GM18507 (cell line): ENCODE measurements at regions not wholly inside any gene's neighbourhood (a gene's known extent, or its start where the extent isn't known, plus 50 kb on each side); places are given as distances from the start of the nearest gene placed in this dataset.
A peak's percentile ranks its signal among the peaks of the same experiment; 100 is the strongest.

Experiments
- DNase-seq: peaks from one replicate; pipeline ENCODE4 v3.0.0; 2011; ENCODE audit warnings: low read depth; ENCODE audit not compliant: insufficient read length; ENCODE audit errors: extremely low spot score
- FAIRE-seq: peaks from 2 replicates; lab custom pipeline; 2011; peaks lifted over from hg19 to GRCh38; lab: Jason Lieb, UNC

GRCh38 chr1:208842451-208842850 lies 598.3 kb upstream of the PLXNA2 start:
- no peak for FAIRE-seq
- DNase-seq, result no peak

DNA sequence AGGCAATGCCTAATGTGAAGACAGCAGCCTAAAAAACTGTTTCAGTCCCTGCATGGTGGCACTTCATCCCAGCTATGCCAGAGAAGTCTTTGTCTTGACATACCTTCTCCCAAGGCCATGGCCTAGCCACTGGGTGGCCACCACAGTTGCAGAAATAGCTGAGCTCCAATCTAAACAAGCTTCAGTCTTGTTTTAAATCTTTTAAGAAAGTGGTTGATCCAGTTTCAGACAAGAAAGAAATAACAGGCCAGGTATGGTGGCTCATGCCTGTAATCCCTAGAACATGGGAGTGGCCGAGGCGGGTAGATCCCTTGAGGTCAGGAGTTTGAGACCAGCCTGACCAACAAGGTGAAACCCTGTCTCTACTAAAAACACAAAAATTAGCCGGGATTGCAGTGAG lies 600.0 kb upstream of the PLXNA2 start:
- DNase-seq (no peak), FAIRE-seq (no peak)

DNA sequence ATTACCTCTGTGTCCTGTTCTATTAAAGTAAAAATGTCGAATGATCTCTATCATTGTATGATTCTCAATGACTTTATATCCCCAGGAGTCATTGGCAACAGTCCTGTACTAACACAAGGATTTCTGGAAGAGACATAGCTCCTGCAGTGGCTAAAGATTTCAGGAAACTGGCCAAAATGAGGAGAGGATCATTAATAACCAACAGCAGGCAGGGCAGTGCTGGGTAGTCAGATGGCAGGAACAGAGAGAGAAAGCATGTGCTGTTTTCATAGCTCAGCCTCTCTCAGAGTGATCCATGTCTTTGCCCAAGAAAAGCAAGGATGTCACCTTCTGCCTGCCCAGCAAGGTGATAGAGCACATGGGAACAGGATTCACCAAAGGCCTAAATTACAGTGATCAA lies 604.7 kb upstream of the PLXNA2 start:
- FAIRE-seq, result no peak
- no peak for DNase-seq

DNA sequence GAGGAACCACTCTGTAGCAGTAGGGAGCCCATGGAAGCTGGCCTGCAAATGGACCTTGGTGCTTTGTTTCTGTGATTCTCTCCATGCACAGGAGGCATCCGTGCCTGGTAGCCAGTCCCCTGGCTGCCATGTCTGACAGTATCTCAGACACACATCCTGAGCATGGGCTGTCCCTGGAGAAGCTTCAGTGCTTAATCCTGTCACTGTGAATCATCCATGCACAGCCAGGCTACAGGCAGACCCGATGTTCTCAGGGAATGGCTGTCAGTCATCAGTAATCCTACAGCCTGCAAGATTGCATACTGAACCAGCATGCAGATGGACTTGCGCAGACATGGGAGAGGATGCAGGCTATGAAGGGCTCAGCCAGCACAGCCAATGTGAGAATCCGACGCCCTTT lies 606.3 kb upstream of the PLXNA2 start:
- FAIRE-seq, result no peak

DNA sequence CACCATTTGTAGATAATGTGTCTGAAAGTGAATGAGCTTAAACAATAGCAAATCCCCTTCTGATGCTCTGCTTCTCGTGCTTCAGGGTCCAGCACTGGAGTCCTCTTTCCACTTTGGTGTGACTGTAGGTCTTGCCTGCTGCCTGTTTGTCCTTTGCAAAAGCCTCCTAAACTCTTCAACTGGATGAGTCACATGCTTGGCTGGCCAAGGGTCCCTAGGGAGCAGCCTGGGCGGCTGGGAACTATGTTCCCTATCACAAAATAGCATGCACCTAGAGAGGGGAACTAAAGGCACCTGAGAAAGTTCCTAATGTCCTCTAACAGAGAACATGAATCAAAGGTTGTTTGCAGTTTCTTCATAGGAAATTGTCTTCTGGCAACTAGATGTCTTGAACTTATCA lies 607.2 kb upstream of the PLXNA2 start:
- FAIRE-seq, result no peak
- DNase-seq, result no peak

More for the DNA sequence above, 606.3 kb upstream of the PLXNA2 start:
- DNase-seq, result no peak

- FAIRE-seq (no peak), DNase-seq (no peak)
Measured at GRCh38 chr1:208852911-208853310, 608.7 kb upstream of the PLXNA2 start.

- peak; percentile 68 for FAIRE-seq
Measured at GRCh38 chr1:208855403-208855802, 611.2 kb upstream of the PLXNA2 start.

DNA sequence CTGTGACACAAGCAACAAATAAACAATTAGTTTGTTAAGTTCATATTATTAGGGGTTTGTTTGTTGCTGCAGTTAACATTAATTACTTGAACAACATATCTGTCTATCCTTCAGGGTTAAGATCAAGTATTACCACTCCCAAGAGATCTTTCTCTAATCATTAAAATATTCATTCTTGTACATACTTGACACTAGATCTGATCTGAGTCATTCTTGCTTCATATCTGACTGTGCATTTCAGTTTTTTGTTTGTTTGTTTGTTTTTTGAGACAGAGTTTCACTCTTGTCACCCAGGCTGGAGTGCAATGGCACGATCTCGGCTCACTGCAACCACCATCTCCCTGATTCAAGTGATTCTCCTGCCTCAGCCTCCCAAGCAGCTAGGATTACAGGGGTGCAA lies 613.3 kb upstream of the PLXNA2 start:
- no peak for DNase-seq
- FAIRE-seq, result no peak

More at GRCh38 chr1:208855403-208855802, 611.2 kb upstream of the PLXNA2 start:
- peak; percentile 17 for DNase-seq

DNA sequence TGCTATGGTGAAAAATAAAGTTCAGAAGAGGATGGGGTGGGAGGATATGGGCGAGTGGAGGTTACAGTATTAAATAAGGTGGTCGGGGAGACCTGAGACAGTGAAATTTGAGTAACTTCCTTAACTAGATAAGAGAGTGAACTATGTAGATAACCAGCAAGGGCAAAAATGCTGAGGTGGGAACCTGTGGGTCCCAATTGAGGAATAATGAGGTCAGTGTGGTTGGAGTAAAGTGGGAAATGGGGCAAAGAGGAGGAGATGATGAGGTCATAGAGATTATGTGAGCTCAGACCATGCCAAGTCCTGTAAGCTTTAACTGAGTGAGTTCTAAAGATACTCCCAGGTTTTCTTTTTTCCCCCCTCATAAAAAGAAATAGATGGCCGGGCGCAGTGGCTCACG lies 614.6 kb upstream of the PLXNA2 start:
- FAIRE-seq (no peak), DNase-seq (no peak)

DNA sequence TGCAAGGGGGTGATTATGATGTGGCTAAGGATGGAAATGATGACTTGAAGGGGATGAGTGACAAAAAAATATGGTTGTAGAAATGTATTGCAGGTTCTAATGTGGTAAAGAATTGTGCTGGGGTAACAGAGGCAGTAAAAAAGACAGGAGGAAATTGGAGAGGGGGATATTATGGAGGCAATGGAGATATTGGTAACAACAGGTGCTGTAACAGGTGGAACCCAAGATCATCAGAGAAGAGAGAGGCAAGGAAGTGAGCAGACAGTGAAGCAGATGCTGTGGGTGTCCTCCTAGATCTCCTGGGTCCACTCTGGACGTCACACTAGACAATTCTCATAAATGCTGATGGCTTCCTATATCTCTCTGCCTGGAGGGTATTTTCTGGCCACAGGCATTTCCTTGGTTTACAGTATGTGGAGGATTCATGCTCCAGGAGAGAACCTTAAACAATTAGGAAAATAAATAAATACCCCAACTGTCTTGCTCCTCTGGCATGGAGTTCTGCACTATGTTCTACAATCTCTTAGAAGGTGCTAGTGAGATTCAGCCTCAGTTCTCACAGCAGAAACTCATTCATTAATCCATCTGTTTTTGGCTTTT lies 620.3 kb upstream of the PLXNA2 start:
- DNase-seq (no peak), FAIRE-seq (no peak)

GRCh38 chr1:208866386-208866955 lies 622.3 kb upstream of the PLXNA2 start:
- DNase-seq, result no peak
- no peak for FAIRE-seq

DNA sequence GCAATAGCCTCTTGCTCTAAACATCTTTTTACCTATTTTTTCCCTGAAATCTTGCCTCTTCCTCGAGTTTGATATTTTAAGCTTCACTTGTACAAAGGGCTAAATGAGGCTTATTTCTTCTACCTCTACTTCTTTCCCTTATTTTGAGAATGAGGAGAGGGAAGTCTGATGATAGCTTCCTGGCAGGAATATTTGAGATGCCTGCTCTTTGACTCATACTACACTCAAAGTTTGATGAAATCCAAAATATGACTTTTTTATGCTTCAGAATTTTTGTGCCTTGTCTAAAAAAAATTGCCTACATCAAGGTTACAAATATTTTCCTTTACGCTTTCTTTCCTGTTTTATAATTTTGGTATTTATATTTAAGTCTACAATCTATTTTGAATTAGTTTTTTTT lies 624.4 kb upstream of the PLXNA2 start:
- DNase-seq (no peak), FAIRE-seq (no peak)

- FAIRE-seq (no peak), DNase-seq (no peak)
Measured at GRCh38 chr1:208874915-208875314, 630.7 kb upstream of the PLXNA2 start.

DNA sequence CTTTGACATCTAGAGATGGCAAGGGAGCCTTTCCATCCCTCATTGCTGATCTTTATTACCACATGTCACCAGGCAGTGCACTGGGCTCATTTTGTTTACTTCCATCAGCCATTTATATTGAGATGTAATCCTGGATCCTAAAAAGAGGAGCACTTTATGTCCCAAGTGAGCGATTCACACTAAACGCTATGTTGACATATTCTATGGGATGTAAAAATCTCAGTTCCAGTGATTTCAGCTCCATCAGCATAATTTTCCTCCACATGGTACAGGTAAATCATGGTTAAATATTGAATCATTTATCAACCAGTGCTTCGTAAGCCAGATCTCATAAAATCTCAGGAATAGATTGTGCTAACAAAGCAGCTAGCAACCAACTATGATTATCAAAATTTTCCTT lies 634.8 kb upstream of the PLXNA2 start:
- FAIRE-seq (no peak), DNase-seq (no peak)

- DNase-seq, result no peak
- no peak for FAIRE-seq
Measured at GRCh38 chr1:208880433-208881100, 636.4 kb upstream of the PLXNA2 start.

DNA sequence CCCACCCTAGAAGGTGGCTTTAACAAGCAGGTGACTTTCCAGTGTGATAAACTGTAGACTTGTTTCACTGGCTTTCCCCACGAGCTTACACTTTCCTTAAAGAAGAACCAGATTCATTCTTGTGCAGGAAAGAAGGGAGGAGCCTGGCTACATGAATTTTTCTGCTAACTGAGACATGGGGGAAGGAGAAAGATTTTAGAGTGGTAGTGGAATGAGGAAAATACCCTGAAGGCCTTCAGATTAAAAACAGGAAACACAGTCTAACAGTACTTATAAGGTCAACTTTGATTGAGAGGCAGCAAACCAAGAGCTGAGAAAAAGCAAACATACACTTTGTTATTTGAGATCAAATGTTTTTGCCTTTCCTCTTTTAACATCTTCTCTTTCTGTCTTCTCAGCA lies 640.9 kb upstream of the PLXNA2 start:
- DNase-seq (no peak), FAIRE-seq (no peak)

- DNase-seq, result no peak
- FAIRE-seq, result no peak
Measured at GRCh38 chr1:208885650-208886049, 641.5 kb upstream of the PLXNA2 start.

- no peak for FAIRE-seq
- no peak for DNase-seq
Measured at GRCh38 chr1:208888376-208888775, 644.2 kb upstream of the PLXNA2 start.

DNA sequence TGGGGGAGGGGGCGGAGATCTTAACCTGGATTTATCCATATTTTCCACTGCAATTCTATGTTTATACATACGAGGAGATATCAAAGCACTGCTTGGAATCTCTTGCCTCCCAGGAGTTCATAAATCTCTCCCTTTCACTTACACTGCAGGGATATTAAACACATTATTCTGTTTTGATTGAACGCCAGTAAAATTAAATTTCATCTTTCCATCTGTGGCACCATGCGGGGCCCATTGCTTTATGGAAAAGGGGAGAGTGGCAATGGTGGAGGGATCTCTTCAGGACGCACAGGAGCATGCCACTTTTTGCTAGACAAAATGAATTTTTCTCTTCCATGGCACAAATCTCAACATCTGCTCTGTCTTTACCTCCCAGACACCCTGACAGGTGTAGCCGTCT lies 648.0 kb upstream of the PLXNA2 start:
- FAIRE-seq (no peak), DNase-seq (no peak)

- no peak for FAIRE-seq
- DNase-seq, result no peak
Measured at GRCh38 chr1:208893251-208893650, 649.1 kb upstream of the PLXNA2 start.

DNA sequence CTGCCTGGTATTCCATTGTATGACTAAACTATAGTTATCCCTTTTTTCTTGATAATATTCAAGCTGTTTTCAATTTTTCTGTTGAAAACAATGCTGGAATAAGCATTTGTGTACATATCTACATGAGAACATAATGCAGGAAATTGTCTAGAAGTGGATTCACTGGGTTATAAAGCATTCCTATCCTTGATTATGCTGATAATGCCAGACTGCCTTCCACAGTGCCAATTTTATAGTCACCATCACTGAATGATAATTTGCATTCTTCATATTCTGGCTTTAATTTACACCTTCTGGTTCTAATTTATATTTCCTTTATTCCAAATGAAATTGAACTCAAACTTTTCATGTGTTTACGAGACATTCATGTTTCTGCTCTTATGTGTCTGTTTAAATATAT lies 651.0 kb upstream of the PLXNA2 start:
- FAIRE-seq, result no peak
- no peak for DNase-seq
